HEK293T (cell line): ENCODE measurements at regions not wholly inside any gene's neighbourhood (a gene's known extent, or its start where the extent isn't known, plus 50 kb on each side); places are given as distances from the start of the nearest gene placed in this dataset.
"Not testable (repeated sequence)": the region's sequence is repeated elsewhere in the genome, so short reads cannot be mapped to it uniquely, and the experiment has no call there.

ENCODE experiments used
- BHLHE40 ChIP-seq: fragments of 450-650 bp; IDR thresholded peaks from 2 replicates; pipeline ENCODE4 v1.6.1; 2016; ENCODE audit warnings: mild to moderate bottlenecking, moderate library complexity, borderline replicate concordance
- FOXA1 ChIP-seq: fragments of 450-650 bp; IDR thresholded peaks from 2 replicates; pipeline ENCODE4 v1.6.1; 2016; ENCODE audit warnings: mild to moderate bottlenecking
- FOXM1 ChIP-seq: fragments of 450-650 bp; IDR thresholded peaks from 2 replicates; pipeline ENCODE4 v1.6.1; 2017; ENCODE audit warnings: mild to moderate bottlenecking, borderline replicate concordance
- SP1 ChIP-seq: fragments of 450-650 bp; IDR thresholded peaks from 2 replicates; pipeline ENCODE4 v1.6.1; 2017

GRCh38 chr5:176061269-176061622 lies 93.1 kb upstream of the THOC3 start:
- TF ChIP-seq FOXM1, BHLHE40, SP1, FOXA1: not testable (repeated sequence)
